ENCODE measurements at regions not wholly inside any gene's neighbourhood (a gene's known extent, or its start where the extent isn't known, plus 50 kb on each side); places are given as distances from the start of the nearest gene placed in this dataset.

GRCh38 chr7:15012135-15012534 is 109.6 kb upstream of the DGKB start:
- no peak for DNase-seq
- Histone ChIP-seq H3K4me3 (no peak overlapping the region), H3K27me3 (no peaks in the 10 kb centered on the region), H3K36me3 (ENCODE audit: low read depth, missing control alignments) (no peaks in the 10 kb centered on the region), H3K27ac (no peak overlapping the region), H3K4me1 (peaks cover 5% of the 10 kb centered on the region), H3K9me3 (no peaks in the 10 kb centered on the region)
- intact Hi-C loops (cut with DNase I; ENCODE audit: low total_unique reads): no loop called here
- TF ChIP-seq CTCF (IDR thresholded peaks at IDR 0.05) (no peak), POLR2A (IDR thresholded peaks at IDR 0.05) (no peak)
- 39 to 44% methylated on average over 4 of the region's 4 CpGs for WGBS, 2 donors

- H3K4me3 ChIP-seq: no peak overlapping the region
- H3K36me3 ChIP-seq (ENCODE audit: low read depth, missing control alignments): no peaks in the 10 kb centered on the region
- peaks cover 5% of the 10 kb centered on the region for H3K4me1 ChIP-seq
- no peak for TF ChIP-seq CTCF (IDR thresholded peaks at IDR 0.05)
- no peak for TF ChIP-seq POLR2A (IDR thresholded peaks at IDR 0.05)
- intact Hi-C loops (cut with DNase I; ENCODE audit: low total_unique reads): no loop called here
- H3K9me3 ChIP-seq: no peaks in the 10 kb centered on the region
- DNase-seq: no peak
- 71 to 72% methylated on average over 3 of the region's 3 CpGs for WGBS, 2 donors
- no peaks in the 10 kb centered on the region for H3K27me3 ChIP-seq
- H3K27ac ChIP-seq: no peak overlapping the region
Observed at GRCh38 chr7:15011289-15011688, 108.7 kb upstream of the DGKB start.

- H3K4me1 ChIP-seq: no peaks in the 10 kb centered on the region
- intact Hi-C loops (cut with DNase I; ENCODE audit: low total_unique reads): no loop called here
- no peaks in the 10 kb centered on the region for H3K27me3 ChIP-seq
- H3K4me3 ChIP-seq: no peak overlapping the region
- TF ChIP-seq CTCF (IDR thresholded peaks at IDR 0.05): no peak
- no peak for TF ChIP-seq POLR2A (IDR thresholded peaks at IDR 0.05)
- H3K9me3 ChIP-seq: no peaks in the 10 kb centered on the region
- no peak overlapping the region for H3K27ac ChIP-seq
- DNase-seq: peak; percentile 21
- WGBS, 2 donors: 63 to 69% methylated on average over 5 of the region's 5 CpGs
- H3K36me3 ChIP-seq (ENCODE audit: low read depth, missing control alignments): no peaks in the 10 kb centered on the region
Observed at GRCh38 chr7:15007507-15007906, 105.0 kb upstream of the DGKB start.

- Histone ChIP-seq H3K4me1 (no peaks in the 10 kb centered on the region), H3K36me3 (ENCODE audit: low read depth, missing control alignments) (no peaks in the 10 kb centered on the region), H3K9me3 (no peaks in the 10 kb centered on the region), H3K27ac (no peak overlapping the region), H3K27me3 (no peaks in the 10 kb centered on the region), H3K4me3 (no peak overlapping the region)
- DNase-seq: no peak
- WGBS, 2 donors: 85 to 89% methylated on average over 5 of the region's 5 CpGs
- TF ChIP-seq POLR2A (IDR thresholded peaks at IDR 0.05): no peak
- no peak for TF ChIP-seq CTCF (IDR thresholded peaks at IDR 0.05)
- intact Hi-C loops (cut with DNase I; ENCODE audit: low total_unique reads): no loop called here
Observed at GRCh38 chr7:15005672-15006071, 103.1 kb upstream of the DGKB start.

GRCh38 chr7:15000157-15000556 is 97.6 kb upstream of the DGKB start:
- WGBS, 2 donors: 82 to 84% methylated on average over 1 of the region's 1 CpG
- H3K27me3 ChIP-seq: no peaks in the 10 kb centered on the region
- TF ChIP-seq CTCF (IDR thresholded peaks at IDR 0.05) (no peak), POLR2A (IDR thresholded peaks at IDR 0.05) (no peak)
- DNase-seq: no peak
- no peak overlapping the region for H3K4me3 ChIP-seq
- no peak overlapping the region for H3K27ac ChIP-seq
- no peaks in the 10 kb centered on the region for H3K36me3 ChIP-seq (ENCODE audit: low read depth, missing control alignments)
- no peaks in the 10 kb centered on the region for H3K9me3 ChIP-seq
- intact Hi-C loops (cut with DNase I; ENCODE audit: low total_unique reads): no loop called here
- H3K4me1 ChIP-seq: no peaks in the 10 kb centered on the region
